ENCODE measurements at regions not wholly inside any gene's neighbourhood (a gene's known extent, or its start where the extent isn't known, plus 50 kb on each side); places are given as distances from the start of the nearest gene placed in this dataset.

- TF ChIP-seq, protein P1, sequence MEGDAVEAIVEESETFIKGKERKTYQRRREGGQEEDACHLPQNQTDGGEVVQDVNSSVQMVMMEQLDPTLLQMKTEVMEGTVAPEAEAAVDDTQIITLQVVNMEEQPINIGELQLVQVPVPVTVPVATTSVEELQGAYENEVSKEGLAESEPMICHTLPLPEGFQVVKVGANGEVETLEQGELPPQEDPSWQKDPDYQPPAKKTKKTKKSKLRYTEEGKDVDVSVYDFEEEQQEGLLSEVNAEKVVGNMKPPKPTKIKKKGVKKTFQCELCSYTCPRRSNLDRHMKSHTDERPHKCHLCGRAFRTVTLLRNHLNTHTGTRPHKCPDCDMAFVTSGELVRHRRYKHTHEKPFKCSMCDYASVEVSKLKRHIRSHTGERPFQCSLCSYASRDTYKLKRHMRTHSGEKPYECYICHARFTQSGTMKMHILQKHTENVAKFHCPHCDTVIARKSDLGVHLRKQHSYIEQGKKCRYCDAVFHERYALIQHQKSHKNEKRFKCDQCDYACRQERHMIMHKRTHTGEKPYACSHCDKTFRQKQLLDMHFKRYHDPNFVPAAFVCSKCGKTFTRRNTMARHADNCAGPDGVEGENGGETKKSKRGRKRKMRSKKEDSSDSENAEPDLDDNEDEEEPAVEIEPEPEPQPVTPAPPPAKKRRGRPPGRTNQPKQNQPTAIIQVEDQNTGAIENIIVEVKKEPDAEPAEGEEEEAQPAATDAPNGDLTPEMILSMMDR (IDR thresholded peaks at IDR 0.05) = no peak
- TF ChIP-seq POLR2A (IDR thresholded peaks at IDR 0.05) = no peak
Observed at GRCh38 chr12:127301876-127302275, 965.1 kb upstream of the TMEM132C start.

Data from adrenal gland (tissue), 5 donors.